ENCODE measurements at regions not wholly inside any gene's neighbourhood (a gene's known extent, or its start where the extent isn't known, plus 50 kb on each side); places are given as distances from the start of the nearest gene placed in this dataset.
"Not testable (repeated sequence)": the region's sequence is repeated elsewhere in the genome, so short reads cannot be mapped to it uniquely, and the experiment has no call there.

DNA sequence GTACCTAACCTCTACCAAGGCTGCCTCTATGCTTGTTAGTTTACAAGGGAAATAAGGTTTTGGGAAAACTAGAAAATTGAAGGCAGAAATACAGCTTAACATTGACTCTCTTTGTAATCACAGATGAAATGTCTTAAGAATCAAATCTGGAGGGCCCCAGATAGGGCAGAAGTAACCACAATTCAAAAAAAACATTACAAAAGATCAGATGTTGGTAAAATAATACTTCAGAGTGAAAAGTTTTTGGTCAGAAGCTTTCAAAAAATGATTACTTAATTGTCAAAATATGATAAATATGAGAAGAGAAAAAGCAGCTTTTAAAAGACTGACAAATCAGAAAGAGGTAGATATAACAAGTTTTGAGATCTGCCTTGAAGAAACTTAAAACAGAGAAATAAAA lies 425.1 kb upstream of the NECTIN3 start:
- DNase-seq = no peak

DNA sequence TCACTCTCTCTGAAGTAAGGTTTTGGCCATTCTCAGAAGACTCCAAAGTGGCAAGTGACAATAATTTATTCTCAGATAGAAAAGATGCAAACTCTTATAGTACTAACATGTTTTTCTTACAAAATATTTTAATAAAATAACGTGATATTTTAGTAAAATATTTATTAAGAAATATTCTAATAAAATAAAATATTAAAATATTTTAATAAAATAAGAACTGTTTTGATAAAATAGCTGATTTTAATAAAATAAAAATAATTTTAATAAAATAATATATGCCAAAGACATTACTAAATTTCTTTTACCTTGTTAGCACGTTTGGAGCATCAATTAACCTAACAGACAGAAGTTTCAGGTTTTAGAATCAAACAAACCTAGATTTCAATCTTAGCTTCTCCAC lies 424.0 kb upstream of the NECTIN3 start:
- DNase-seq = no peak

DNA sequence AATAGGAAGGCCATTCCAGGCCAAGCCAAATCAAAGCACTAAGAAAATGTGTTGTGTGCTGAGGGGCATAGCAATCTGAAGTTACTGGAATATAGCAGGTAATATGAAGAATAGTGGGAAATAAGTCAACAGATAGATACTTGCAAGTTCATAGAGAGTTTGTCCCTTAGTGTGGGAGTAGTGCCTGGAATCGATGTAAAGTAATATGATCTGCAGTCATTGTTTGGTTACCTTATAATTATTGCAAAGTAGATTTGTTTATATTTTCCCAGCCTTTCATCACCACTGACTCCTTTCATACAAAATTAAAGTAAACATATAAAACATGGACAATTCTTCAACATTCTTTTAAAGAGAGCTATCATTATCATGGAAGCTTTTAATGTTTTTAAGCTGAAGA lies 420.9 kb upstream of the NECTIN3 start:
- DNase-seq = no peak

DNA sequence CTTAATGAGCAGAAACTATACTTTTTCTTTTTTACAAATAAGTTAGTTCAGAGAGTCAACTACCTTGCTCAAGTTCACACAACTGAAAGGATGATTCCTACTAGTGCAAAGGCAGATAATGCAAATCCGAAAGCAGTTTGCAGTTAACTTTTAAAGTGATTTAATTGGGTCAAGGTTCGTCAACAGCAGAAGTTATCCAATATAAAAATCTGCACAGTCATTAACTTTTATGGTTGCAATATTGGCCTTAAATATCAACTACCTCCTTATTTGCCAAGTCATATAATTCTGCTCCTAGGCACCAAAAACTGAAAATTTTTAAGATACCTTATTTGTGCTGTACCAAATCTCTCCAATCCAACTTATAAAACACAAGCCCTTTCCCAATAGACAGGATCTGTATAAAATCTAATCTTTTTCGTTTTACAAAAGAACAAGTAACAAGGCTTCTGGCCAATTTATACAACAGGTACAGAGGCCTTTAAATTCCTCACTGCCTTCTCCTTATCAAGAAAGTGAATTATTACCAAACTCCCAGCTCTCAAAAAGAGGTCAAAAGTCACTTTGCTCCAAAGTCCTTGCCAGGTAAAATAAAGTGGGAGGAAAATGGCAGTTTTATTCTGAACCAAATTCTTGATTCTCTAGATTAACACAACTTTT lies 416.6 kb upstream of the NECTIN3 start:
- DNase-seq = no peak

DNA sequence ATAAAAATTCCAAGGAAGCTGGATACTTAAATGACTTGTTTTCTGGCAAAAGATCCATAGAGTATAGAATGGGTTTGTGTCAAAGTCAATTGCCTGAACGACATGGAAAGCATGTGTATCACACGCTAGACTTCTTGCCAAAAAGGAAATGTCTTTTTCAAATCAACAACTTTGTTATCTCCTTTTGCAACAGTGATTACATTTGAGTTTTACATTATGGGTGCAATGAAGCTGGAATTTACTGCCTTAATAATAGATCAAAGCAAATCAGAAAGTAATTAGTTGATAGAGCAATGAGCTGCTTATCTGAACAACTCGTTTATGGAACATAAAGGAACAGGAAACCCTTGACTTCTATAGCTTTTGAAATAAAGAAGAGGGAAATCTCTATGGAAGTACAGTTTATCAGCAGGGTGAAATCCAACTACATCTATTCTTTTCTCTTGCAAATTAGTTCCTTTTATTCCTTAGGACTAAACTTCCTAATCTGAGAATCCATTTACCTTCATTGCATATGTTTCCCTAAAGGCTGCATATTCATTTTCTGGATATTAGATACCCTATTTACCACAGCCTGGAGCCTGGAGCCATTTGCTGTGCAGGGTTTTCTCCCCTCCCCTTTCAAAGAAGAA lies 415.1 kb upstream of the NECTIN3 start:
- no peak for DNase-seq

DNA sequence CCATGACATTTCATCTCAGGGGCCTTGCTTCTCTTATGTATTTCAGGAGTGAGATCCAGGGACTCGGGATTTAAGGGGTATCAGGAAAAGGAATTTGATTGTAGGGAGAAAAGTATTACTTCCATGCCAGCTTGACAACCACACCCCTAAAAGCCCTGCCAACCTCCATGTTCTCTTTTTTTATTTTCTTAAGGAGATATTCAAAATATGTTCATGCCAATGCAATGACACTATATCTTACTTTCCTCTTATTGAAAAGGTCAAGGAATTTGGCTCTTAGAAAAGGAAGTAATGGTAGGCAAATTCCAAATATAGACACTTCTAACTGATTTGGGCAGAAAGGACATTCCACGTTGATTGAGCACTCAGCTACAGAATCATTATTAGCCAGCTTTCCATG lies 407.5 kb upstream of the NECTIN3 start:
- no peak for DNase-seq

DNA sequence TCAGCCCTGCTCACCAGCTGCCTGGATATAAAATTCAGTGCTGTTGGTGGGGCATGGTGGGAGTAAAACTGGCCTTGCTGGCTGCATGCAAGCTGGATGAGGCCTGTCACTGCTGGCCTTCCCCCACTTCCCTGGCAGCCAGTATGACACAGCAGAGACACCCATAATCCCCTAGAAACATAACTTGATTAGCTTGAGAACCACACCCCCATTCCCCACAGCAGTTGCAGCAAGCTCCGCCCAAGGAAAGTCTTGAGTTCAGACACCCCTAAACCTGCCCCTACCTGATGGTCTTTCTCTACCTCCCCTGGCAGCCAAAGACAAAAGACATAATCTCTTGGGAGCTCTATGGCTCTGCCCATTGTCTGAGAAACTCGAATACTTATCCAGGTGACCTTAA lies 405.1 kb upstream of the NECTIN3 start:
- no peak for DNase-seq

DNA sequence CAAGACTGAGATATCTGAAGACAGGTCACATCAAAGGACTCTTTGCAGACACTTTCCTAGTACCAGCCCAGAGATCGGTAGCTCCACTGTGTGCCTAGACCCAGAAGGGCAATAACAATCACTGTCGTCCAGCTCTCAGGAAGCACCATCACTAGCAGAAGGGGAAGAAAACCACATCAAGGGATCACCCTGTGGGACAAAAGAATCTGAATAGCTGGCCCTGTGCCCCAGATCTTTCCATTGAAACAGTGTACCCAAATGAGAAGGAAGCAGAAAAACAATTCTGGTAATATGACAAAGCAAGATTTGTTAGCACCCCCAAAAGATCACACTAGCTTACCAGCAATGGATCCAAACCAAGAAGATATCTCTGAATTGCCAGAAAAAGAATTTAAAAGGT lies 404.4 kb upstream of the NECTIN3 start:
- DNase-seq = no peak

DNA sequence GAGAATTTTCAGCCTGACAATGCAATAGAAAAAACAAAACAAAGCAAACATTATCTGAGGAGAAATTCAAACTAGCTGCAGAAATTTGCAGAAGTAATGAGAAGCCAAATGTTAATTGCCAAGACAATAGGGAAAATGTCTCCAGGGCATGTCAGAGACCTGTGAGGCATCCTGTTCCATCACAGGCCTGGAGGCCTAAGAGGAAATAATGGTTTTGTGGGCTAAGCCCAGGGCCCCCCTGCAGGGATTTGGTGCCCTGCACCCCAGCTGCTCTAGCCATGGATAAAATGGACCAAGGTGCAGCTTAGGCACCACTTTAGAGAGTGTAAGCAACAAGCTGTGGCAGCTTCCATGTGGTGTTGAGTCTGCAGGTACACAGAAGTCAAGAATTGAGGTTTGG lies 401.2 kb upstream of the NECTIN3 start:
- no peak for DNase-seq

DNA sequence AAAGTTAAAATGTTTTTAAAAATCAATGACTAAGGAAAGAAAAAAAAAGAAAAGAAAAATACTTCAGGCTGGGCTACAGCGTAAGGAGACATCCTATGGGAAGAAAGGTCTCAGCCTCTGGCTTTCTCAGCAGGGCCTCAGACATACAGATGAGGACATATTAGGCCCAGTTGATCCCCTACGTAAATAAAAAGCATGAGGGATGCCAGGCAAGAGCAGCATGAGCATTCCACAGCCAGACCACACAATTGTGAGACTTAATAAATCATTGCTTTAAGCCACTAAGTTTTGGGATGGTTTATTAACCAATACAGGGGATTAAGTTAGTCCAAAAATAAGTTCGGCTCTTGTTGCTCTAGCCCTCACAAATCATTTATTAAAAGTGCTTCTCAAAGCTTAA lies 394.1 kb upstream of the NECTIN3 start:
- no peak for DNase-seq

DNA sequence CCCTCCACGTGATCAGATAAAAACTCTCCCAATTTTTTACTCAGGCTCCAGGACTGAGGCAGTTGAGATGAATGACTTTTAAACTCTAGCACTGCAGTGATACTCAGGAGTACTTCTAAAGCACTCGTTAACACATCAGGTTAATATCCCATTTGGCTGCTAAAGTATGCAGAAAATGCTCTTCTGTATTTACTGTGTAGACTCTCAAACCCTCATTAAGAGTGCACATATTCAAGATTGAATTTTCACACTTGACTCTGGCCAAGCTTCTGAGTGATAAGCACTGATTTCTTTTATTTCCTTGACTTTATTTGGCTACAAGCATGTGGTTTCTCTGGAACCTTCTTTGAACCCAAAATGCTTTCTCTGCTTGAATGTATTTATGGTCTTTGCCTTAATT lies 392.3 kb upstream of the NECTIN3 start:
- DNase-seq = no peak

DNA sequence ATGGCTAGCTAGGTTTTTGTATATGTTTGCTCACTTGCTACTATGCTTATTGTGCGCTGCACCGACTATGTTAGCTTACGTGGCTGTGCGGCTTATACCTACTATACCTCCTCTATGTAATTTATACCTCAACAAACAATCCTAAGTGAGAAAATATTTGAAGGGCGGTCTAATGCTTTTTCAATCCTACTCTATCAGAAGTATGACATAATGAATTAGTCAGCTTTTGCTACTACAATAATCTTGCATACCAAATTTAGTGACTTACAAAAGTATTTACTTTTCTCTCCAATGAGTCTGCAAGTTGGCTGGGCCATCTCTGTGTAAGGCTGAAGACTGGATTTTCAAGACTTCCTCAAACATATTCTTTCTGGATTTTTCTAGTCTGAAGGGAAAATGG lies 391.2 kb upstream of the NECTIN3 start:
- no peak for DNase-seq

DNA sequence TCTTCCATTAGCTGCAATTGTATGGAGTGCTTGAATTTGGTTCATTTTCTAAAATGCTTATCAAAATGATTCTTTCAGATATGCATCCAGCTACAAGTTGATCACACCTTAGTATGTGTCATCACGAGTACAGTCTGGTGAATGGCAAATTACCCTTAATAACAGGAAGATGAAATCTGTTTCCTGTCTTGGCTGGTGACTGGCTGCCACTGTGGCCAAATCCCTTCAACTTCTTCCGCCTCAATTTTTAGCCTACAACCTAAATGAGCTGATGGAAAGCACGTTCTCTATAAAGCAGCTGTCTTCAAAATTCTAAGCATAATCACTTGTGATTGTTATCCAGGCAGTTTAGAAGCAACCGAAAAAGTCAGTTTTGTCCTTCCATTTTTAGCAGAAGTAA lies 387.1 kb upstream of the NECTIN3 start:
- no peak for DNase-seq

DNA sequence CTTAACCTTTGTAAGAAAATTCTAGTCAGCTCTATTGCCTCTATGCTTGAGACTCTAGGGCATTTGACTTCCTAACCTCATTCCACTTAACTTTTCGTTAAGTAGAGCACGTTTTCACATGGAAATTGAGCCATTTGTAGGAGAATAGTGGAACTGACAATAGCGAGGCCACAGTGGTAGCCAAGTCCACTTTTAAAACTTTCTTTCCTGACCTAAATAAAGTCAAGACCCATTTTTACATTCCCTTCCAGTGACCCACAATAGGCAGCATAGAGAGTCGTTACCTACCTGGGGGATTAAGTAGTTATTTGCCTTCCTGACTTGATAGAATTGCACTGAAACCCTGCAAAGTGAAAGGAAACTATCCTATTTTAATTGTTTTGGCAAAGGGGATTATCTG lies 386.0 kb upstream of the NECTIN3 start:
- no peak for DNase-seq

DNA sequence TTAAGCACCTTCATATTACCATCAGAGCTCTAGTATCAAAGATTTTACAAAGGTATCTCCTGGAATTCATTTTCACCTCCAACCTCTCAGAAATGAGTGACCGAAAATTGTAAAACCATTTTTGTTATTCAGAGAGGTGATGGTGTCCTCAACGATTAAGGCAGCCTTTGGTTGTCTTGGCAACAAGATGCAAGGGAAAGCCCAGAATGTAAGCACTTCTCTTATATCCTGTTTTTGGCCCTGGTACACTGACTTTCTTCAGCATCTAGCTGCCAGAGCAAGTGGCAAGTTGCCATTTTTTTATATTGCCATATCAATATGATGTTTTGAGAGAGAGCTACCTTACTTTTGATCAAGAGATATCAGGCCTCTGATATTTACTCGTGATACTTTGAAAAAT lies 384.9 kb upstream of the NECTIN3 start:
- no peak for DNase-seq

DNA sequence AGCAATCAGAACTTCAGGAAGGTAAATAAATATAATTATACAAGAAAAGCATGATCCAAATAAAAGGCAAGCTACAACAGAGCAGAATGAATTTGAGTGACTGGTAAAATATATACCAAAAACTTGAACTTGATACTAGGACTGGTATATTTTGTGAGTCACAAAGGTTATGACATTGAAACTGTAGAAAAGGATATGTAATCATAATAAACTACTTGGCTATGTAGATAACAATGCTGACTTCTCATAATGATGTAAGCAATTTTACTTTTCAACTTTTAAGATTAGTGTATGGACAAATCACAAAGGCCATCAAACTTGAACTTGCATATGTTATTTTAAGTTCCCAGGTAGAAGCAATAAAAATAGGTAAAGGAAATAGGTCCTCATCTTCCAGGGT lies 384.5 kb upstream of the NECTIN3 start:
- DNase-seq = no peak

DNA sequence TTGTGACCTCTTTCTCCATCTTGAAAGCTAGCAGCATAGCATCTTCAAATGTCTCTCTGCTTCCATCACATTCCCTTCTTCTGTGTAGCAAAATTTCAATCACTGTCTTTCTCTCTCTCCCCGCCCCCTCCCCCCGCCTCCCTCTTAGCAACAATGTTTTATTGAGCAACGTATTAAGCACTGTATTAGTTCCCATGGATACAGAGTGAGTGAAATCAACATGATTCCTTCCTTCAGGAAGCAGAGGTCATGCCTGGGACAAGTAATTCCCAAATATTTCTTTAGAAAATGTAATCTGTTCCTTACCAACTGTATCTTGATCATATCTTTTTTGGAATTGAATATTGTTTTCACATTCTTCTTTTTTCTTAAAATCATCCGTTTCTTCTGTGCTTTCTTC lies 373.7 kb upstream of the NECTIN3 start:
- no peak for DNase-seq

DNA sequence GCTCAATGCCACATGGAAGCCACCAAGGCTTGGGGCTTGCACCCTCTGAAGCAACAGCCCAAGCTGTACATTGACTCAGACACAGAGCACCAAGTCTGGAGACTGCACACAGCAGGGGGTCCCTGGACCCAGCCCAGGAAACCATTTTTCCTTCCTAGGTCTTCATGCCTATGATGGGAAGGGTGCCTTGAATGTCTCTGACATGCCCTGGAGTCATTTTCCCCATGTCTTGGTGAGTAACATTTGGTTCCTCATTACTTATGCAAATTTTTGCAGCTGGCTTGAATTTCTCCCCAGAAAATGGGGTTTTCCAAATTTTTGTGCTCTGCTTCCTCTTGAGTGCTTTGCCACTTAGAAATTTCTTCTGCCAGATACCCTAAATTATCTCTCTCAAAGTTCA lies 367.3 kb upstream of the NECTIN3 start:
- DNase-seq = not testable (repeated sequence)

DNA sequence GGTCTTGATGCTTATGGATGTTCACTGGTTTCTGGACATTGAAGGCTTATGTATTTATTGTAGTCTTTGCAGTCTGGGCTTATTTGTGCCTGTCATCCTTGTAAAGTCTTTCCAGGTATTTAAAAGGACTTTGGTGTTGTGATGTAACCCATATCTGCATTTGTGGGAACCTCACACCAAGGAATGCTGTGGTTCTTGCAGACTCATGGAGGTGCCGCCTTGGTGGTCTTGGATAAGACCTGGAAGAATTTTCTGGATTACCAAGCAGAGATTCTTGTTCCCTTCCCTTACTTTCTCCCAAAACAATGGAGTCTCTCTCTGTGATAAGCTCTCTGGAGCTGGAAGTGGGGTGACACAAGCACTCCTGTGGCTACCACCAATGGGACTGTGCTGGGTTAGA lies 363.5 kb upstream of the NECTIN3 start:
- no peak for DNase-seq

DNA sequence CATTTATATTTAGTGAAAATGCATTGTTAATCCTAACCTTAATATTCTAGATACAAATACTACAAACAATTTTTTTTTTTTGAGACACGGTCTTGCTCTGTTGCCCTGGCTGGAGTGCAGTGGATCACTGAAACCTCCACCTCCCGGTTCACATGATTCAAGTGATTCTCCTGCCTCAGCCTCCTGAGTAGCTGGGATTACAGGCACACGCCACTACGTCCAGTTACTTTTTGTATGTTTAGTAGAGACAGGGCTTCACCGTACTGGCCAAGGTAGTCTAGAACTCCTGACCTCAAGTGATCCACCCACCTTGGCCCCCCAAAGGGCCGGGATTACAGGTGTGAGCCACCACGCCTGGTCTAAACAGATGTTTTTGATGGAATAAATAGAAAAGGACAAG lies 361.5 kb upstream of the NECTIN3 start:
- no peak for DNase-seq

DNA sequence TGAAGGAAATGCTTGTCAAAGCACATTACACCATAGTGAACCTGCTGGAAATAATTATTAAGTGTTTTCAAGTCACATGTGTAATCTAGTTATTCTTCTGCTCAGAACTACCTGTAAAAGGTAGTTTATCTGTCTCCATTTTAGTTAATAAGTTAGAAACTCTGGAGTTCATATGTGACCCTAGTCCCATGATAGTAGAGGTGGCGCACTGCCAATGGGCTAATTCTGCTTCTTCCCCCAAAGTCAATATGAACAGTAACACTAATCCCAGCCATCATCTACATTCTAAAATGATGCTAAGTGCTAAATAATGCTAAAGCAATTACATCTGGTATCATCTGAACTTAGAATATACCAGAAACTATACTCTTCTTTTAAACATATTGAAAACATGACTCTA lies 361.0 kb upstream of the NECTIN3 start:
- no peak for DNase-seq

DNA sequence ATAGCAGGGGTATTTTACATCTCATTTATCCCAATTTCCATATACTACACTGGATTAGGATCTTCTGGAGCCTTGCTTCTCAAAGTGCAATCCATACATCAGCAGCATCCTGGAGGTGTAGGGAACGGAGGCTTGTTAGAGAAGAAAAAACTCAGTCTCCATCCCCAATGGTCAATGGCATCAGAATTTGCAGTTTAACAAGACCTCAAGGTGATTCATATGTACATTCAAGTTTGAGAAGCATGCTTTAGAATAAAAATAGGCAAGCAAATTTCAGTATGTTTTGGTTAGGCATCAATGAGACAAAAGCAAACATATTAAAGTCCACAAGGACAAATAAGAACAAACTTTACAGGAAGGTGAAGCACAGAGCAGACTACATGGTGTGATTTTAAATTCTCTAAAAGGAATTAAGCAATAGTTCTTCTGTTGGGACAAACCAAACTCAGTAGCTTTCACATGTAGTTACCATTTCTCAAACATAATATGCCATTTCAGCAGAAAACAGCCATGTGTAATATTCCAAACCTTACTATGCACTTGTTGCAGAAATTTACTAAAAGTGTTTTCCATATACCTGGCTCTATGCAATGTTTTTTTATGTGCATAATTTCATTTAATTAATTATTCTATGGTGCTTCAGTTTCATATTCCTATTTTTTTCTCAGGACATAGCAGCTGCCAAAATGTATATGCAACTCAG lies 360.3 kb upstream of the NECTIN3 start:
- no peak for DNase-seq

DNA sequence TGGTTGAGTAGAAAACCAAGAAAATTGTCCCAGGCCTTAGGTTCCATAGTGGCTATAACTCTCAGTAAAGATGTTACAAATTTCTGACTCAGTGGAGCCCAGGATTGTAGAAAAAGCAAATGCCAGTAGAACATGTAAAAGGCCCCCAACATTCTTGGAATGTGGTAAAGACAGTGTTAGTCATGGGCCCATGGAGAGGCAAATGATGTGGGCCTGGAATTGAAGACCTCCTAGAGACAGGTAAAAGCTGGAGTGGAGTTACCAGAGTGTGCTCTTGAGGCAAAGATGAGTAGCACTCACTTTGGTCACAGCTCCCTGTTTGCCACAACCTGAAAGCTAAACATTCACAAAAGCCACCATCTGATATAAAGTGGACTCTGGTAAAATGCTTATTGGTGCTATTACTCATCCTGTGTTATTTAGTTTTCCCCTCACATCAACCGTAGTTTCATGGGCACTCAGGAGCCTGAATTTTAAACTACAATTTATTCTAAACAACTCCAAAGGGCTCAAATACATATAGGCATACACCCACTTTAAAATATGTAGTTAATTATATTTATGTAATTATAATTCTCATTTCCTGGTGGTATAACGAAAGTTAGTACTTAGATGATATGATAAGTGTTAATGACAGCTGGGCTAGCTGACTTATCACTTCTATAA lies 359.6 kb upstream of the NECTIN3 start:
- no peak for DNase-seq

DNA sequence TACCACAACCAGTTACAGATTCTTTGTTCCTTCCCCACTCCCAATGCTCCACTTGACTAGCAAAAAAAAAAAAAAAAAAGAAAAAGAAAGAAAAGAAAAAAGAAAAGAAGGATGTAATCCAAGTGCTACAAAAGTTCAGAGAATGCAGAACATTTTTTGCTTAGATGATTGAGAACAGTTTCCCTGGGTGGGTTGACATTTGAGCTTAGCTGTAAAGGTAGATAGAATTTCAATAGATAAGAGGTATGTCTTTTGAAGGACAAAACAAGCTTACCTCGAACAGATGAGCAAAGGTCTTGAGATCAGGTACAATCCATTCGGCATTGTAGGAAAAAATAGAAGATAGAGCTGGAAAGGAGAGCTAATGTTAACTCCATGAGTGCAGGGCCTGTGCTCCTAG lies 344.6 kb upstream of the NECTIN3 start:
- no peak for DNase-seq

All from eye (tissue), 1 donor.